UCSD-AML1 (cell line): ENCODE measurements at regions not wholly inside any gene's neighbourhood (a gene's known extent, or its start where the extent isn't known, plus 50 kb on each side); places are given as distances from the start of the nearest gene placed in this dataset.

ENCODE experiments used
- DNase-seq: peaks from one replicate; lab custom pipeline; 2025; ENCODE audit not compliant: unreplicated experiment; lab: John Stamatoyannopoulos, UW

DNA sequence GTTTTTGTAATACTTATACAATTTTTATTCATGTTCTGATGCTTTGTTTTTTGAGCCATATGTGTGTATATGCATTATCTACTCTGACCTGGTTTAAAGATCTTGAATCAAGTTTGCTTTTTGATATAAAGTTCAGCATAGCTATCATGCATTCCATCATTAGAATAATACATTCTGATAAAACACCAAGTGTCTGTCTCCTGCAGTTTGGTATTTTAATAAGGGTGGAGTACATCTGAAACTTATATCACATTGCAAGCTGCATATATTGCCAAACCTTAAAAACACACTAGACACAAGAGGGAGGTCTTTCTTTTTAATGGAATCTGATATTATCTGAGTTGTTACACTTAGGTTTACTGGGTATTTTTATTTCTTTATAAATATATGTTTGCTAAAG, 102.8 kb upstream of the ADAMTSL1 start:
- DNase-seq, result no peak

DNA sequence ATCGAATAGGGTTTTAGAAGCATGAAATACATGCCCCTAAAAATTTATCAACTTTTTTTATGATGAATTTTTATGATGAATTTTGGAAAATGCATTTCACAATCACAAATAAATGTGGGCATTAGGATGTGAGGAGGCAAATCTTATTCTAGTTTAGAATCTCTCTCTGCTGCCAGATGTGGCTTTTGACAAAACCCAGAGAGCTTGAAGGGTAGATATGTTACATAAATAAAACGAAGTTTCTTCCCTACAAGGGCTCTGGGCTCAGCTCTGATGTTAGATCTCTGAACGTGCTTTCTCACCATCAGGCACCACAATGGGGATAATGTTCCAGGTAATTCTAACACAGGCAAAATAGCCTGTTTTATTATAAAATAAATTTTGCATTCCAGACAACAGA, 102.3 kb upstream of the ADAMTSL1 start:
- no peak for DNase-seq

DNA sequence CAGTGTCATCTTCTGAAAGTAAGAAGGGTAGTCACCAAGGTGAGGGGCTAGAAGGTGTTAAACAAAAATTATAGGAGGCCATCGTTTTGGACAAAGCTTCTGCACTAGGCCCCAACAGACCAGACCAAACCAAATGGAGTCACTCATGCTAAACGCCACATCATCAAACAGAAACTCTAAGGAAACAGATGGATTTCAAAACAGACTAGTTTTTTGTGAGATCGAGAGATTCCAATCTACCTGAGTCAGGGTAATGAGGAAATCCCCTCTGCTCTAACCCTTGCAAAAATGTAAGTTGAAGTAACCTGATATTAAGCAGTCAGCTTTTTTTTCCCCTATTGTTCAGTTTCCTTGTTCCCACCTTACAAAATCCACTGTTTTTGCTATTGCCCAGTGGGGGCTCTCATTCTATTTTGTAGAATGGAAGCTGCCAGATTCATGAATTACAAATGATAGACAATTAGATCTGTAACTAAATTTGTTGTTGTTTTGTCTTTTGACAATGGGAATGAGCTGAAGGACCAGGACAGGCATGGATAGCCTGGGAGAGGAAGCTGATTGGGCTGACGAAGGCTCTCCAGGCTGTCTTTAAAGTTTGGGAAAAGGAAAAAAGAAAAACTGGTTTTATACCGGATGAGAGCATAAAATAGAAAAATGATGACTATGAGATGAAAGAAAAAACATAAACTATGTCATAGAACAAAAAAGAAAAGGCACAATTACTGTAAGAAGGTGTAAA, 94.7 kb upstream of the ADAMTSL1 start:
- no peak for DNase-seq

DNA sequence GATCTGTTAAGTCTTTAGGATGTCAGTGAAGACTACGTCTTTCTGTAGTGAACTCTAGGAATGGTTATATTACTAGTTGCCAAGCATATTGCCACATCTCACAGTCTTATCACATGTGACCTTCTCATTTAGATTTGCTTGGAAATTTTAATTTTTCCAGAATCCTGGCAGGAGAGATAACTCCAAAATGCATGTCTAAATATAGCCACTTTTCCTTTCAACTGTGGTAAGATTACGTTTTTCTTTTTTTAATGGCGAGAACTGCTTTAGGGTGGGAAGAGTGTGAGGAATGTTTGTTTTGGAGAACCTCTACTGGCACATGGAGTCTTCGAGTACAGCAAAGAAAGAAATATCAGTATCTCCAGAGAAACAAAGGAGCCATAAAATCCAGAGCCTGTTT, 91.7 kb upstream of the ADAMTSL1 start:
- no peak for DNase-seq

DNA sequence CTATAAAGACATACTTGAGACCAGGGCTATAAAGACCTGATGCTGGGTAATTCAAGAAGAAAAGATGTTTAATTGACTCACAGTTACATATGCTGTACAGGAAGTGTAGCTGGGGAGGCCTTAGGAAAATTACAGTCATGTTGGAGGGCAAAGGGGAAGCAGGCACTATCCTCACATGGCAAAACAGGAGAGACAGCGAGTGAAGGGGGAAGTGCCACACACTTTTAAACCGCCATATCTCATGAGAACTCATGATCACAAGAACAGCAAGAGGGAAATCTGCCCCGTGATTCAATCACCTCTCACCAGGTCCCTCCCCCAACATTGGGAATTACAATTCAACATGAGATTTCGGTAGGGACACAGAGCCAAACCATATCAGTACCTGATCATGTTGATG, 89.9 kb upstream of the ADAMTSL1 start:
- no peak for DNase-seq

DNA sequence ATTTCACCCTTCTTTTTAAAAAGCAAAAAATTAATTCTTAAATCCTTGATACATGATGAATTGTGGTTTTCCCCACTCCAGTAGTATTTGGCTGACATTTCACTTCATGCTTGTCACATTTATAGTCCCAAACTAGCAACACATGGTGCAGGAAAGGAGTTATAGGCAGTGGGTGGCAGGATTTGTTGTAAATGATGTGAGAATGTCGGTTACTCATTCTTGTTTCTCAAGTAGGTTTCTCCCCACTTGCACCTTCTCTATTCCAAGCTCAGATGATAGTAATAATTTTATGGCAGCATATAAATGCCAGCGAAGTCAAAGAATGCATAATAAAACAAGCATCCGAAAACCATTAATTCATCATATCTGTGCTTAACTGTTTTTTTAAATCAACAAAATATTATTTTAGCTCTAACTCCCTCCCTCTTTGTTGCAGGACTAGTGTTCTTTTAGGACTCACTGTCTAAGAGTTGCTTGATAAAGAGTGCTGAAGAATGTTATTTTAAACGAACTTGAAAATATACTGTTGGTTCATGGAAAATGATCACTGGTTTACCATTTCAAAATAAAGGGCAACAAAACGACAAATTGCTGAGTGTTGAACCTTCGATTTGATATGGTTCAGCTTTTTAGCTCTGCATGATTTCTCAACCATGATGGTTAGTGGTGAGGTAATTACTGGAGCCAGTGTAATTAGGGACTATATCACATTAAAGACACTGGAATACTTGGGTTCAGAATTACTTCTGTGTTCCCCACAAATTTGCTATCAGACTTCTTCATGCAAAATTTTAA, 88.1 kb upstream of the ADAMTSL1 start:
- DNase-seq, result no peak

DNA sequence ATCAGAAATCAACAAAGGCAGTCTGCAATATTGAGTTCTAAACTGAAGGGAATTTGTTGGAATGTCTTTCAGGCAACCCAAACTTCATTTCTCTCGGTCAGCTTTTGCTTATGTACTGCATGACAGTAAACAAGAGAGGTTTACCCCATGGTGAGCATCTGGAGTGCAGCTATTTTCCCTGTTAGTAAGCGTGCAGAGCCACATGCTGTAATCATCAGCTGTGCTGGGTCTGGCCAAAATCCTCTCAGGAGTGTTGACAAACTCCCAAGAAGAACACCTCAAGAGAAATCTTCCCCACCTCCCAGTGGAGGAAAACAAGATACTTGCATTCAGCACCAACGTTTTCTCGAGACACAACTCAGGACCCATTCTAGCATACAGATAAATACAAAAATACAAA, 83.6 kb upstream of the ADAMTSL1 start:
- no peak for DNase-seq

DNA sequence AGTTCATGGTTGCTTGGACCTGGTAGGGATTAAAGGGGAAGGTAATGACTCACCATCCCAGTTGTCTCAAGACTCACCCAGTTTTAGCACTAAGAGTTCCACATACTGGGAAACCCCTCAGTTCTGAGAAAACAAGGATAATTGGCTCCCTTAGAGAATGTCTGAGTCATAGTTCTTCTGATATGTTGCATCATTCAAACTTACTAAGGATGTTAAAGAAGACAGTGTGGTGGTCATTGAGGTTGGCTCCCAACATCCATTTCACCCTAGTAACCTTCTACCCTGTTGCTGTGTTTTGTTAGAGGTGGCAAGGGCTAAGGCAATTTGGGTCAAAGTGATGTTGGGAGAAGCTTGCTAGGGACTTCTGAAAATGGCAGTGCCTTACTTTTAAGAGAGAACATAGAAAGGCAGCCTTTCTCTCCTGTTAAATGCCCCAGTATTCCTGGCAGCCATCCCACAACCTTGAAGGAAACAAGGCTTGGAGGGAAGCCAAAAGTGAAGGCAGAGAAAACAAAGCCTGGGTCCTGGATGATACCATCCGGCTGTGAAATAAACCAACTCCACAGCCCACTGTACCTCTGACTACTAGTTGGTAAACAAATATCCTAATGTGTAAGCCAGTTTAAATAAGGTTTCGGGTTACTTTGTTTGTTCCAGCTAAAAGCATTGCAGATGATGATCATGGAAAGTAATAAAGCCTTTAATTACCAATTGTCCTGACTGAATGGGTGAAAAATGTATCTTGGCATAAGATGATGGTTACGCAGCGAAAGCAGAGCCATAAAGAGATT, 80.4 kb upstream of the ADAMTSL1 start:
- DNase-seq, result no peak

DNA sequence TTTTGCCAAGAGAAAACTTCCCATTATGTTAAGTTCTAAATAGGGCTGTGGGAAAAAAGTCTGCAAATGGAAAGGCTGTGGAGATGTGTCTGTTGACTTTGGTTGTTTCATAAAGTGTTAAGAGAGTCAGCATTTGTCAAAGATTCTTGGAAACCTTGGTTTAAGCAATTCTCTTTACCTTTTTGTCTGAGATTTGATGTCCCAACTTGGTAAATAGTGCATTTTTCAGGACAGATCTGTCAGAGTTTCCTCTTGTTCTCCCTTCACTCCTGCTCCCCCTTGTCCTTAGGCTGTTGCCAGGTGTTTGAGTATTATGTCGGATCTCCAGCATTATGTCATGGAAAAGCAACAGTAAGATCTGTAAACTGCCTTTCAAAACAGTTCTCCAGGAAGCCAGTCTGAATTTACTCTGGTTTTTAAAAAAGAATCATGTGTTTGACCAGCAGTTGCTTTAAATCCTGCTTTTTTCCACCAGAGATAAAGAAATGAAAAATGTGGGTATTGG, 79.1 kb upstream of the ADAMTSL1 start:
- DNase-seq, result no peak

DNA sequence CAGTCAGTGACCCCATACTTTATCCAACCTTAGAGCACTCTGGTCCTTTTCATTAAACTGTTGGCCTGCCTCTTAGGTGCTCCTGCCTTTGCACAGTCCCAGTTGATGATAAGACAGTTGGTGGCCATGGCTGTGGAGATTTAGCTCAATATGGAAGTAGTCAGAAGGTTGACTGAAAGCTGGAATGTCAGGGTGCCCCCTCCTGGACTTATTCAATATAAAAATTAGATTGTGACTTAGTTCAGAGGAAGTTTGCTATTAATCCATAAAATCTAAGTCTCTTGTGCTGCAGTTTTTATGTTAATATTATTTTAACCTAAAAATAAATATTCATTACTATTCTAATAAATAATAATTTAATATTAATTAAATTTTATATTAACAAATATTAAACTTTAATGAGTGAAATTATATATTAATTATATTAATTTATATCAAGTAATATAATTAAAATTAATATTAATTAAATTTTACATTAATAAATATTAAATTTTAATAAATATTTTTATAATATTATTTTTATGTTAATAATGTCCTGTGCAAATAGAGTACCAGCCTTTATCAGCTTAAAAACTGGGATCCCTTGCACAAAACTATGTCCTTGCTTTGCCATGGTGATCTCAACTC, 77.7 kb upstream of the ADAMTSL1 start:
- DNase-seq, result no peak

DNA sequence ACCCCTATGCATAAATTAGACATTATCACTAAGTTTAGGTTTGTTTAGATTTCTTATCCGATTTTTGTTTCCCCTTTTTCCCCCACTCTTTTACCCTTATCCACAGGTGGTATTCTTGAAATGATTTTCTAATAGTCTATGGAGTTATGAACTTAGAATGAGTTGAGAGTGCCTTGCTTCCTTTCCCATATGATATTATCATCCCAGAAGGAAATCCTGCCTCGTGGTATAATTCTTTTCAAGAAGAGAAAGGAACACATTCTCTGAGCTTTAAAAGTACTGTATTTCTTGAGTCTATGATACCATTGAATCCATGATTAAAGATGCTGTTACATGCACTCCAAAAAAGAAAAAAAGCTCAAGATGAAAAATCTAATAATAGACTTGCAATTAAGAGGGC, 76.9 kb upstream of the ADAMTSL1 start:
- DNase-seq, result no peak

DNA sequence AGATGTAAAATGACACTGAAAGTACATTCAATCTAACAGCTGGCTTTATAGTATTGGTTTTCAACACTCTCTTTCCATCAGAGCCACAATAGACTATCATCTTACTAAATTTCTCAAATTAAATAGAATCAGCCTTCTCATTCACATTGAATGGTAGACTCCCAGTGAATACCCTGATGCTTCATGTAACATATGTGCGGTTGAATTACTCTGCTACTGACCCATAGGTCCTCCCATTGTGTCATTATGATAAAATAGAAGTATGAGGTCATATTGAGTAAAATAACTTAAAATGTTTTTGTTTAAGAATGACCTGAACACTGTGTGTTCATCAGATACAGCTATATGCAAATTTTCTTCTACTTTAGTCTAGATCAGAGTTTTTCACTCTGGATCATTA, 75.9 kb upstream of the ADAMTSL1 start:
- DNase-seq, result no peak

DNA sequence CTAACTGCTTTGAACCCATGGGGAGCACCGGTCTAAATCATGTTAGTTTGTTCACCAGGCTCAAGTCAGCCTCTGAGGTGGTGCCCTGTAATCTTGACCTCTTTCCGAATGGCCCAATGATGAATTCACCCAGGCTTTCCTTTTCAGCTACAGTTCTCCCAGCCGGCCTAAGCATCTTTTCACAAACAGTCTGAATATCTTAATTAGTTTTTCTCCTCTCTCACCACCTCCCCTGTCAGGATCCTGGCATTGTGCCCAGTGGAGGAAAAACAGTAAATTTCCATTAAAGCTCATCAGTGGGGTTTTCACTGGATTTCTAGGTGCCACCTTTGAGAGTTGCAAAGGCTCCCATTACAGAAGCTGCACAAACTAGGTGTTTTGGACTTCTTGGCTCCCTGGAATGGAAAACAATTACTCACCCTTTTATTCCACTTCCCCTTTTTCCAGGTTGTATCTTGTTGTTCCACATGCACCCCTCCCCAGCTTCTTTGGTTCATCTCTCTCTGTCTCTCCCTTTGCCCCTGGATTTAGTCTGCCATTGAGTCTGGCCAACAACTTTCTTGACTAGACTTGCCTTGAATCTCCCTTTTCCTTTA, 69.4 kb upstream of the ADAMTSL1 start:
- no peak for DNase-seq

DNA sequence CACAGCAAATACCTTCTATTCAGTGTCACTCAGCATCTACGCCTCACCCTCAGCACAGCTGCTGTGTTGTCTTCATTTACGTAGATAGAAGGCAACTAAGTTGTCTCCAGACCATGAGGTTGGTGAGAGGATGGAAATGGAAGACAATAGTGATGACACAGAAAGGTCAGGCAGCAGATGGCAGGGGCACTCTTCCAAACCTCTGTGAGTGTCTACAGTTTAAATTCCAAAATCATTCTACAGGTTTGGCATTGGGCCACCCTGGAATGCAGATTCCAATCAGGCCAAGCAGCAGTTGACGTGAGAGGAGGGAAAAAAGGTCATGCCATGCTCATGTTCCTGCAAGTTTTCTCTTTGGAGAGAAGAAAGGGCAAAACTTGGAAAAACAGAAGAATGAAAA, 68.7 kb upstream of the ADAMTSL1 start:
- no peak for DNase-seq

DNA sequence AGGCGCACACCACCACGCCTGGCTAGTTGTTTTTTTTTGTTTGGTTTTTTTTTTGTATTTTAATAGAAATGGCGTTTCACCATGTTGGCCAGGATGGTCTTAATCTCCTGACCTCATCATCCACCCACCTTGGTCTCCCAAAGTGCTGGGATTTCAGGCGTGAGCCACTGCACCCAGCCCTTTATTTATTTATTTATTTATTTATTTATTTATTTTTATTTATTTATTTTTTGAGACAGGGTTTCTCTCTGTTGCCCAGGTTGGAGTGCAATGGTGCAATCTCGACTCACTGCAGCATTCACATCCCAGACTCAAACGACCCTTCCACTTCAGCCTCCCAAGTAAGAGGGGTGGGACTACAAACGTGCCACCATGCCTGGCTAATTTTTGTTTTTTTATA, 63.0 kb upstream of the ADAMTSL1 start:
- DNase-seq, result no peak

DNA sequence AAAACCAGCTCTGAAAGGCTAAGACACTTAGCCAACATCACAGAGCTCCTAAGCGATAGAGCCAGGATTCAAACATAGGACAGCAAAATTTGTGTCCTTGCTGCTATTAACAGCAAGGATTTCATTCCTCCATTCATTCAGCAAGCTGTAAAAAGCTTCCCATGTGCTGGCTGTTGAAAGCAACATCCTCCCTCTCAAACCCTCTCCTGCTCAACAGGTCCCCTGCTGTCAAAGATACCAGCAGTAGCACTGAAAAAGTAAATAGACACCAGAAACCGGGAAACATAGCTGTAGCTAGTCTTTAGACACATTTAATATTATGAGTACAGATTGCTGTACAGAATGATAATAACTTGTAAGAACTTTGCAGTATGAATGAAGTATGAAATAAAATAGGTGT, 52.6 kb upstream of the ADAMTSL1 start:
- DNase-seq, result no peak

DNA sequence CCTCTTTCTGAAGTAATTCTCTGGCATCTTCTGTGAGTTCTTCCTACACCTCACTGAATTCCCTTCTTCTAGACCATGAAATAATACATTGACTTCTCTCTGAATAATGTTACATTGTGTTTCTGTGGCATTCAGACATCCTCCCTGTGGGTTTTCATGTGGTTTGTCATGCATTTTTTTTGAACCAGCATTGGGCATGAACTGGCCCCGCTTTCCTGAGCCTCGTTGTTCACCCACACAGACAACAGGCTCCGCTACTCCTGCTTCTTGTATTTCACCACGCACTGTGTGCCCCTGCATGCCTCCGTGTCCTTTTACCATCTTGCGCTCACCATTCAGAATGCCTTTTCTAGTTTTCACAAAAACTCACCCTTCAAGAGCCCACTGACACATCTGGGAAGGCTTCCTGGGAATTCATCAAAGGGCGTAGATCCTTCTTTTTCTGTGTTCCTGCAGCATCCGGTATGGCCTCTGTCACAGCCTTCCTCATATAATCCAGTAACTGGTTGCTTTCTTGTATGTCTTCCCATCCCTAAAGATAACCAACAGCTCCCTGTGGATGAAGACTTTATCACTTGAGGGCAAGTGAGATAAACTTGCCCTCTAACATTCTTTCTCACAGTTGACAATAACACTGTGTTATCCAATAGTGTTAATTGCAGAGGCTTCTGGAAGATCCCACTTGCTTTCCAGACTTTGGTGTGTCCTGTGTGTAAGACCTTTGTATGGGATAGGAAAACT, 51.5 kb upstream of the ADAMTSL1 start:
- DNase-seq, result no peak

DNA sequence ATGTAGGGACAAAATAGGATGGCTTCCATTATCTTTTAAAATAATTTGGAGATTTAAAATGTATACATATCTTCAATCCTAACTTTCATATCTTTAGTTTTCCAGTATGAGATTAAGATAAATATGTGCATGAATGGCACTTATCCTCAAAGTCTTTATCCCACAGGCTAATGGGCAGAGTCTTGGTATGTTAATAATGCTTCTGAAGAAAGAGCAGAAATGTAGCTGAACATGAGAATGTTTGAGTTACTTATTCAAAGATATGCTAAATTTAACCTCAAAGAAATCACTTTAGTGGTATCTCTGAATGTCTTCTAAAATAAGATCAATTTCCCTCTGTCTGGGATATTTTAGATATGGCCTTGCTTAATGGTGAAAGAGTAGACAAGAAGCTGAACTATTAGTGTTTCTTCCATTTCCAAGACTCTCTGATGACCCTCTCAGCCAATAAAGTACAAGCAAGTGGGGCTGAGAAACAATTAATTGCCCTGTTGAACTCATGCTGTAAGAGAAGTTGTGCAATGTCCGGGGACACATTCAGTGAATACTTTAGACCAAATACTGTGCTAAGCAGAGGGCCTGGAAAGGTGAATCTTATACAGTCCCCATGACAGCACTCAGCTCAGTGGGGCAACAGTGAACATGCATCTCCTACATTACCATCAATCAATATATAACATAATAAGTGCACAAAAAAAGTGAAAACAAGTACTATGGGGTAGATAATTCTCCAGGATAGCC, 50.0 kb upstream of the ADAMTSL1 start:
- DNase-seq, result no peak
